Muscle layer of duodenum (tissue), 2 donors: ENCODE measurements at regions not wholly inside any gene's neighbourhood (a gene's known extent, or its start where the extent isn't known, plus 50 kb on each side); places are given as distances from the start of the nearest gene placed in this dataset.

Experiments
- H3K27ac ChIP-seq: one replicate; pipeline ENCODE4 v1.7.0; 2013; ENCODE audit warnings: mild to moderate bottlenecking, low read length
- H3K27me3 ChIP-seq: one replicate; pipeline ENCODE4 v1.7.0; 2013; ENCODE audit warnings: low read depth, mild to moderate bottlenecking, control low read depth, low read length
- H3K36me3 ChIP-seq, 2 donors: one replicate each; pipeline ENCODE4 v1.7.0; 2013; ENCODE audit warnings: low read length in 2 of 2, control low read depth in 1 of 2, mild to moderate bottlenecking in 1 of 2; ENCODE audit not compliant: insufficient read depth in 2 of 2, control insufficient read depth in 1 of 2
- H3K4me1 ChIP-seq, 2 donors: one replicate each; pipeline ENCODE4 v1.7.0; 2013; ENCODE audit warnings: low read length in 2 of 2, mild to moderate bottlenecking in 2 of 2, control low read depth in 1 of 2, moderate library complexity in 1 of 2; ENCODE audit not compliant: insufficient read depth in 2 of 2, control insufficient read depth in 1 of 2
- H3K4me3 ChIP-seq, 2 donors: one replicate each; pipeline ENCODE4 v1.7.0; 2013; ENCODE audit warnings: low read length in 2 of 2, low read depth in 1 of 2, mild to moderate bottlenecking in 1 of 2
- H3K9me3 ChIP-seq, 2 donors: one replicate each; pipeline ENCODE4 v1.7.0; 2013; ENCODE audit warnings: low read length in 2 of 2, control low read depth in 1 of 2, mild to moderate bottlenecking in 1 of 2; ENCODE audit not compliant: control insufficient read depth in 1 of 2
- donor health status: healthy.

GRCh38 chr4:136873555-136873954 lies 658.7 kb downstream of the PCDH18 start:
- H3K27ac ChIP-seq: no peak overlapping the region
- no peaks in the 10 kb centered on the region for H3K9me3 ChIP-seq
- H3K4me3 ChIP-seq: no peak overlapping the region
- H3K4me1 ChIP-seq: peaks cover 0 to 4% of the 10 kb centered on the region in 2 donors
- H3K27me3 ChIP-seq: no peaks in the 10 kb centered on the region
- H3K36me3 ChIP-seq: no peaks in the 10 kb centered on the region

- Histone ChIP-seq H3K4me3 (no peak overlapping the region), H3K36me3 (no peaks in the 10 kb centered on the region), H3K9me3 (no peaks in the 10 kb centered on the region), H3K27me3 (no peaks in the 10 kb centered on the region), H3K27ac (no peak overlapping the region), H3K4me1 (peaks cover 0 to 5% of the 10 kb centered on the region in 2 donors)
These were observed 664.8 kb downstream of the PCDH18 start for GRCh38 chr4:136867465-136867864.

GRCh38 chr4:136865526-136865925 lies 666.8 kb downstream of the PCDH18 start:
- no peaks in the 10 kb centered on the region for H3K36me3 ChIP-seq
- H3K4me1 ChIP-seq: peaks cover 0 to 5% of the 10 kb centered on the region in 2 donors
- H3K9me3 ChIP-seq: no peaks in the 10 kb centered on the region
- no peak overlapping the region for H3K27ac ChIP-seq
- no peak overlapping the region for H3K4me3 ChIP-seq
- no peaks in the 10 kb centered on the region for H3K27me3 ChIP-seq

- no peak overlapping the region for H3K4me3 ChIP-seq
- no peak overlapping the region for H3K27ac ChIP-seq
- H3K27me3 ChIP-seq: no peaks in the 10 kb centered on the region
These were observed 667.6 kb downstream of the PCDH18 start for GRCh38 chr4:136864604-136865185.

GRCh38 chr4:136863756-136864155 lies 668.5 kb downstream of the PCDH18 start:
- H3K4me1 ChIP-seq: peaks cover 0 to 5% of the 10 kb centered on the region in 2 donors
- no peak overlapping the region for H3K4me3 ChIP-seq
- no peaks in the 10 kb centered on the region for H3K27me3 ChIP-seq
- no peaks in the 10 kb centered on the region for H3K9me3 ChIP-seq
- H3K27ac ChIP-seq: no peak overlapping the region
- no peaks in the 10 kb centered on the region for H3K36me3 ChIP-seq

More at GRCh38 chr4:136864604-136865185, 667.6 kb downstream of the PCDH18 start:
- peaks cover 0 to 5% of the 10 kb centered on the region in 2 donors for H3K4me1 ChIP-seq
- H3K36me3 ChIP-seq: no peaks in the 10 kb centered on the region
- no peaks in the 10 kb centered on the region for H3K9me3 ChIP-seq

GRCh38 chr4:136862653-136863052 lies 669.6 kb downstream of the PCDH18 start:
- Histone ChIP-seq H3K4me1 (peaks cover 0 to 5% of the 10 kb centered on the region in 2 donors), H3K27ac (no peak overlapping the region), H3K36me3 (no peaks in the 10 kb centered on the region), H3K4me3 (no peak overlapping the region), H3K9me3 (no peaks in the 10 kb centered on the region), H3K27me3 (no peaks in the 10 kb centered on the region)

- Histone ChIP-seq H3K4me1 (peaks cover 0 to 5% of the 10 kb centered on the region in 2 donors), H3K27me3 (no peaks in the 10 kb centered on the region), H3K27ac (no peak overlapping the region), H3K9me3 (no peaks in the 10 kb centered on the region), H3K36me3 (no peaks in the 10 kb centered on the region), H3K4me3 (no peak overlapping the region)
These were observed 671.2 kb downstream of the PCDH18 start for GRCh38 chr4:136861091-136861490.

GRCh38 chr4:136858903-136859302 lies 673.4 kb downstream of the PCDH18 start:
- Histone ChIP-seq H3K9me3 (no peaks in the 10 kb centered on the region), H3K27me3 (no peaks in the 10 kb centered on the region), H3K4me1 (no peaks in the 10 kb centered on the region), H3K27ac (no peak overlapping the region), H3K4me3 (no peak overlapping the region), H3K36me3 (no peaks in the 10 kb centered on the region)

GRCh38 chr4:136855886-136856285 lies 676.4 kb downstream of the PCDH18 start:
- Histone ChIP-seq H3K27me3 (no peaks in the 10 kb centered on the region), H3K4me3 (no peak overlapping the region), H3K27ac (no peak overlapping the region), H3K9me3 (no peaks in the 10 kb centered on the region), H3K4me1 (no peaks in the 10 kb centered on the region), H3K36me3 (no peaks in the 10 kb centered on the region)

GRCh38 chr4:136850446-136850845 lies 681.8 kb downstream of the PCDH18 start:
- H3K27me3 ChIP-seq: no peaks in the 10 kb centered on the region
- no peaks in the 10 kb centered on the region for H3K36me3 ChIP-seq
- H3K27ac ChIP-seq: no peak overlapping the region
- H3K4me1 ChIP-seq: no peaks in the 10 kb centered on the region
- H3K9me3 ChIP-seq: peaks cover 0 to 3% of the 10 kb centered on the region in 2 donors
- H3K4me3 ChIP-seq: no peak overlapping the region

- Histone ChIP-seq H3K27ac (no peak overlapping the region), H3K36me3 (no peaks in the 10 kb centered on the region), H3K4me1 (no peaks in the 10 kb centered on the region), H3K4me3 (no peak overlapping the region), H3K27me3 (no peaks in the 10 kb centered on the region), H3K9me3 (peaks cover 0 to 6% of the 10 kb centered on the region in 2 donors)
These were observed 684.2 kb downstream of the PCDH18 start for GRCh38 chr4:136847881-136848621.
